OCI-LY3 (cell line): ENCODE measurements at regions not wholly inside any gene's neighbourhood (a gene's known extent, or its start where the extent isn't known, plus 50 kb on each side); places are given as distances from the start of the nearest gene placed in this dataset.

Experiments used
- H2AFZ ChIP-seq: fragments of 200-600, 300-600 bp; shearing (Covaris generic); 2 replicates; pipeline ENCODE4 v1.6.0; 2014; ENCODE audit warnings: antibody characterized with exemption, low read depth, low read length
- H3K27ac ChIP-seq: fragments of 200-600, 300-600 bp; sonication (generic); 2 replicates; pipeline ENCODE4 v1.5.1; 2014; ENCODE audit warnings: mild to moderate bottlenecking, low read length, moderate library complexity, mixed read lengths
- H3K27me3 ChIP-seq: fragments of 200-600, 300-600 bp; sonication (generic); 2 replicates; pipeline ENCODE4 v1.6.1; 2014; ENCODE audit warnings: low read depth, low read length, mixed read lengths
- H3K36me3 ChIP-seq: fragments of 200-600, 300-600 bp; sonication (generic); replicated peaks from 2 replicates; pipeline ENCODE3; 2014; ENCODE audit warnings: low read depth, low read length, mixed read lengths
- H3K4me1 ChIP-seq: fragments of 300-600, 200-600 bp; sonication (generic); 2 replicates; pipeline ENCODE4 v1.6.1; 2014; ENCODE audit warnings: low read length, mixed read lengths
- H3K4me2 ChIP-seq: fragments of 200-600, 300-600 bp; sonication (generic); 2 replicates; pipeline ENCODE4 v1.6.1; 2014; ENCODE audit warnings: low read length, mixed read lengths
- H3K4me3 ChIP-seq: fragments of 300-600, 200-600 bp; sonication (generic); 2 replicates; pipeline ENCODE4 v1.5.1; 2014; ENCODE audit warnings: antibody characterized with exemption, mild to moderate bottlenecking, low read length, moderate library complexity
- H3K79me2 ChIP-seq: fragments of 300-600, 200-600 bp; shearing (Covaris generic); 2 replicates; pipeline ENCODE4 v1.6.1; 2014; ENCODE audit warnings: mild to moderate bottlenecking, low read length, mixed read lengths
- H3K9ac ChIP-seq: fragments of 300-600, 200-600 bp; shearing (Covaris generic); 2 replicates; pipeline ENCODE4 v1.6.0; 2014; ENCODE audit warnings: mild to moderate bottlenecking, low read length, moderate library complexity
- H3K9me3 ChIP-seq: fragments of 200-600, 300-600 bp; shearing (Covaris generic); 2 replicates; pipeline ENCODE4 v1.6.1; 2014; ENCODE audit warnings: low read length, mixed read lengths; ENCODE audit not compliant: insufficient read depth
- H4K20me1 ChIP-seq: fragments of 200-600, 300-600 bp; sonication (generic); 2 replicates; pipeline ENCODE4 v1.6.1; 2016; ENCODE audit warnings: low read length, mixed read lengths; ENCODE audit not compliant: insufficient read depth
- EZH2phosphoT487 ChIP-seq: fragments of 200-600 bp; shearing (Covaris generic); IDR thresholded peaks from 2 replicates; pipeline ENCODE4 v1.6.1; 2018; ENCODE audit warnings: antibody characterized with exemption, mixed run types, low read depth
- TF ChIP-seq, protein P1 (sequence below): fragments of 200-600, 300-600 bp; sonication (generic); IDR thresholded peaks from 2 replicates; pipeline ENCODE4 v1.5.1; 2014; ENCODE audit warnings: antibody characterized with exemption, low read length, low read depth

DNA sequence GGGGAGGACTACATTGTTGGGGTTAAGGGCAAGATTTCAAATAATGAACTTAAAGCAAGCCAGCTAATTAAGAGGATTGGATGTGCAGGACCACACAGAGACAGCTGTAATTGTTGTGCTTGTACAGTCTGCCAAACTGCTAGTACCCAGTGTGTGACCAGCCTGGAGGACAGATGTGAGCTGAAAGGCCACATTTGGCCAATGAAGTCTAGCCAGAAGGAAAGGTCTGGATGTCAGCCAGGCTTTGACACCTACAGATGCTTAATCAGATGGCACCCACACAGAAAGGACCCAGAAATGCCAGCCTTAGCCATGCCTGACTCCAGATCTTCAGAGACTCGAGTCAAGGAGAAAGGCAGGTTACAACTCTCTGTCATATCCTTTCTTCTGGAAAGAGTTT is 491.1 kb downstream of the KIF4B start:
- no peaks in the 10 kb centered on the region for H3K79me2 ChIP-seq
- no peak overlapping the region for H2AFZ ChIP-seq
- no peaks in the 10 kb centered on the region for H3K9me3 ChIP-seq
- TF ChIP-seq, protein P1, sequence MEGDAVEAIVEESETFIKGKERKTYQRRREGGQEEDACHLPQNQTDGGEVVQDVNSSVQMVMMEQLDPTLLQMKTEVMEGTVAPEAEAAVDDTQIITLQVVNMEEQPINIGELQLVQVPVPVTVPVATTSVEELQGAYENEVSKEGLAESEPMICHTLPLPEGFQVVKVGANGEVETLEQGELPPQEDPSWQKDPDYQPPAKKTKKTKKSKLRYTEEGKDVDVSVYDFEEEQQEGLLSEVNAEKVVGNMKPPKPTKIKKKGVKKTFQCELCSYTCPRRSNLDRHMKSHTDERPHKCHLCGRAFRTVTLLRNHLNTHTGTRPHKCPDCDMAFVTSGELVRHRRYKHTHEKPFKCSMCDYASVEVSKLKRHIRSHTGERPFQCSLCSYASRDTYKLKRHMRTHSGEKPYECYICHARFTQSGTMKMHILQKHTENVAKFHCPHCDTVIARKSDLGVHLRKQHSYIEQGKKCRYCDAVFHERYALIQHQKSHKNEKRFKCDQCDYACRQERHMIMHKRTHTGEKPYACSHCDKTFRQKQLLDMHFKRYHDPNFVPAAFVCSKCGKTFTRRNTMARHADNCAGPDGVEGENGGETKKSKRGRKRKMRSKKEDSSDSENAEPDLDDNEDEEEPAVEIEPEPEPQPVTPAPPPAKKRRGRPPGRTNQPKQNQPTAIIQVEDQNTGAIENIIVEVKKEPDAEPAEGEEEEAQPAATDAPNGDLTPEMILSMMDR: no peak
- TF ChIP-seq EZH2phosphoT487: no peak
- no peaks in the 10 kb centered on the region for H3K4me1 ChIP-seq
- no peaks in the 10 kb centered on the region for H4K20me1 ChIP-seq
- no peak overlapping the region for H3K27ac ChIP-seq
- no peaks in the 10 kb centered on the region for H3K27me3 ChIP-seq
- H3K4me3 ChIP-seq: no peak overlapping the region
- H3K36me3 ChIP-seq: no peaks in the 10 kb centered on the region
- no peak overlapping the region for H3K4me2 ChIP-seq
- H3K9ac ChIP-seq: no peak overlapping the region

DNA sequence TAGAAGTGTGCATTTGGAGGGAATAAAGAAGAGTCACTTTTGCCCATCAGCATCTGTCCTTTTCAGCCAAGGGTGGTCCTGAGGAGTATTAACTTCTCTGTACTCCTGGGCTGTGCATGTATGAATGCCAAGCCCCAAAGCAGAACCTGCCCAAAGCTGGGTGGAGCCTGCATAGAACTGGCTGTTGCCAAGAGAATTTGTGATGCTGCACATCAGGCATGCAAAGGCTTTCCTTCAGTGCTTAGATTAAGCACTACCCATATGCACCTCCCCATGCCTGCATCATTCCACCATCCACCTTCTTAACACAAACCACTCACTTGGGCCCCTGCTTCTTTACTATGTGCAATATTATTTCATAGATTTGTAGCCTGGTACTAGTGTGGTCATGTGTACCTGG is 493.8 kb downstream of the KIF4B start:
- no peak overlapping the region for H3K27ac ChIP-seq
- no peak overlapping the region for H3K4me2 ChIP-seq
- H3K79me2 ChIP-seq: no peaks in the 10 kb centered on the region
- no peaks in the 10 kb centered on the region for H3K36me3 ChIP-seq
- H3K9me3 ChIP-seq: no peaks in the 10 kb centered on the region
- no peaks in the 10 kb centered on the region for H3K27me3 ChIP-seq
- no peak overlapping the region for H2AFZ ChIP-seq
- no peaks in the 10 kb centered on the region for H4K20me1 ChIP-seq
- TF ChIP-seq, protein P1: no peak
- no peak for TF ChIP-seq EZH2phosphoT487
- H3K4me3 ChIP-seq: no peak overlapping the region
- no peaks in the 10 kb centered on the region for H3K4me1 ChIP-seq
- no peak overlapping the region for H3K9ac ChIP-seq

DNA sequence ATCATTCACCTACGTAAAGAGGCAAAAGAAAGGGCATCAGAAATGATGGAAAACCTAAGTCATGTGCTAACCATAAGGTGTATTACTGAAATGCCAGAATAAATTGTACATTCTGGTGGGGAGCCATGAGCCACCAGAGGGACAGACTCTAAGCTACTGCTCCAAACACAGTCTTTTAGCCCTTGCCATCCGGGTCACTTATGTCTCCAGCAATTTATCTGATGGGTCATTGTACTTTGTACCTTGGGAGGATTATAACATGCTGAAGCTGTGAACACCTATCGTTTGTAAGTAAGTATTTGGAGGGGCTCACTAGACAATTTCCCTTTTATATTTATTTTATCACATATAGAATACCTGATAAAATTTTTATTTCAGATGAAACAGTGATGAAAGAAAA is 495.1 kb downstream of the KIF4B start:
- no peaks in the 10 kb centered on the region for H3K27me3 ChIP-seq
- no peak overlapping the region for H3K9ac ChIP-seq
- H3K27ac ChIP-seq: no peak overlapping the region
- H3K4me3 ChIP-seq: no peak overlapping the region
- H4K20me1 ChIP-seq: no peaks in the 10 kb centered on the region
- H3K9me3 ChIP-seq: no peaks in the 10 kb centered on the region
- no peak overlapping the region for H2AFZ ChIP-seq
- H3K79me2 ChIP-seq: no peaks in the 10 kb centered on the region
- no peaks in the 10 kb centered on the region for H3K36me3 ChIP-seq
- no peaks in the 10 kb centered on the region for H3K4me1 ChIP-seq
- TF ChIP-seq, protein P1: no peak
- TF ChIP-seq EZH2phosphoT487: no peak
- H3K4me2 ChIP-seq: no peak overlapping the region

DNA sequence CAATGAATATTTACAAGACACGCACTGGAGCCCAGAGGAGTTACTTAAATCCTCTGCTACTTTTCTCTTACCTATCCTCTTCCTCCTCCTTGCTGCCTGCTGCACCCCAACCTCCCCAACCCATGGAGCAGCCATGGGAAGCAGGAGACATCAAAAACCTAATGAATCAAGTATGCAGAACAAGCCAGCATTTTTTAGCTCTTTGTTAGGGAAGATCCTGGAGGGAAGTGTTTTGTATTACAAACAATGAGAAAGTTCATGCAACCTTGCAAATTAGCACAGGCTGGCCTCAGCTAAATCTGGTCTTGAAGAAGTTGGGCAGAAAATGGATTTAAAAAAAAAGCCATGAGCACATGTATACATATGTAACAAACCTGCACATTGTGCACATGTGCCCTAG is 498.8 kb downstream of the KIF4B start:
- Histone ChIP-seq H3K79me2 (no peaks in the 10 kb centered on the region), H3K4me2 (no peak overlapping the region), H3K9ac (no peak overlapping the region), H3K4me1 (no peaks in the 10 kb centered on the region), H3K27ac (no peak overlapping the region), H3K27me3 (no peaks in the 10 kb centered on the region), H3K9me3 (no peaks in the 10 kb centered on the region), H4K20me1 (no peaks in the 10 kb centered on the region), H3K4me3 (no peak overlapping the region), H3K36me3 (no peaks in the 10 kb centered on the region), H2AFZ (no peak overlapping the region)
- TF ChIP-seq, protein P1: no peak
